ENCODE measurements at regions not wholly inside any gene's neighbourhood (a gene's known extent, or its start where the extent isn't known, plus 50 kb on each side); places are given as distances from the start of the nearest gene placed in this dataset.

DNA sequence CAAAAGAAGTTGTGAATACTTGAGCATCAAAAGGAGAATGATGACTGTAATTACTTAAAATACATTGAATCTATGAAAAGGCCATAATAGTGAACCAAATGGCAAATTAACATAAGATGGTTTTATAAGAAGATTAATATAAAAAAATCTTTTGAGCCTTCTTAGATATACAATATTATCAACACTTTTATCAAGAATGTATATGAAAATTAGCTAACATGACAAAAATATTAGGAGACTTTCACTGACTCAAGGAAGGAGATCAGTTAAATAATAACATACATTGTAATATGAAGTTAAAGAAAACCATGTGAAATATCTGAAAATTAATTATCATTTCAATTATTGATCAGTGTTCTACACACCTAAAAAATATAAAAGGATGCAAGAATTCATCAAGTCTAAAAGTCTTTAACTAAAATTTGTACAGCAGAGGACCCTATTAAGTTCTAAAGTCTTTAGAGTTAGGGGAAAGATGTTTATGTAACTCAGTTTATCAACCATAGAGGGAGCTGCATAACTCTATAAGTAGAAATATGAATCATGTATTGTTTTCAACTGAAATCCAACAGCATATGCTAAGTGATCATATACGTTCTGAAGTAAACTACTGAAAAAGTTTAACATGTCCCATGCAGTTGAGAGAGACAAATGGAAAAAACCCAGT, 756.1 kb upstream of the MIR17HG start:
- 0% methylated on average over 1 of the region's 1 CpG for WGBS (ENCODE audit: insufficient coverage, low coverage, missing lambda C conversion rate)
- Histone ChIP-seq H3K9ac (ENCODE audit: insufficient read depth in 1 of 2, low read depth in 2 of 2, low read length in 2 of 2) (no peak overlapping the region), H3K27ac (ENCODE audit: extremely low read depth, low read depth, low read length) (no peak overlapping the region), H3K27me3 (ENCODE audit: control insufficient read depth in 2 of 2, insufficient read depth in 2 of 2, low read length in 2 of 2) (no peaks in the 10 kb centered on the region), H2AFZ (ENCODE audit: low read depth, low read length) (no peak overlapping the region), H3K4me1 (replicated peaks in 1 of 2; ENCODE audit: control insufficient read depth in 2 of 2, insufficient read depth in 2 of 2, low read length in 2 of 2) (no peaks in the 10 kb centered on the region), H3K9me1 (ENCODE audit: control insufficient read depth, insufficient read depth, low read length) (no peaks in the 10 kb centered on the region), H4K20me1 (replicated peaks; ENCODE audit: control insufficient read depth, insufficient read depth, low read length) (no peaks in the 10 kb centered on the region), H3K79me2 (ENCODE audit: control insufficient read depth, insufficient read depth, low read length) (no peaks in the 10 kb centered on the region), H3K4me2 (ENCODE audit: insufficient read depth, low read length) (no peak overlapping the region), H3K9me3 (replicated peaks; ENCODE audit: control insufficient read depth, insufficient read depth, low read depth, low read length) (no peaks in the 10 kb centered on the region), H3K4me3 (no peak overlapping the region), H3K36me3 (ENCODE audit: control insufficient read depth, insufficient read depth, low read length) (no peaks in the 10 kb centered on the region)
- ChIA-PET CTCF (ENCODE audit: low intra/inter-chr PET ratio) (no interaction called here), POLR2A (interaction anchor here (0.9 to 1.2 kb wide), 2 partner anchors 11 to 37 kb away, joined by 3 read pairs; no protein-coding TSS in a partner anchor)
- in situ Hi-C loops (cut with MboI) (no loop called here), intact Hi-C loops (cut with micrococcal nuclease) (loop anchor here (2.0 kb wide), 1 partner anchor 19 kb away; no protein-coding TSS in a partner anchor)
- peak; percentile 51 for ATAC-seq
- DNase-seq (ENCODE audit: extremely low read depth in 1 of 4, low spot score in 3 of 4): no peak
- no TSS peak for BruUV-seq (replicated peaks)
- no peak for FAIRE-seq
- TF ChIP-seq GTF2E2 (tag; IDR thresholded peaks at IDR 0.05): 0 out of 2 replicates have a peak, but pooled peaks have one; percentile 44
- TF ChIP-seq, protein P1, sequence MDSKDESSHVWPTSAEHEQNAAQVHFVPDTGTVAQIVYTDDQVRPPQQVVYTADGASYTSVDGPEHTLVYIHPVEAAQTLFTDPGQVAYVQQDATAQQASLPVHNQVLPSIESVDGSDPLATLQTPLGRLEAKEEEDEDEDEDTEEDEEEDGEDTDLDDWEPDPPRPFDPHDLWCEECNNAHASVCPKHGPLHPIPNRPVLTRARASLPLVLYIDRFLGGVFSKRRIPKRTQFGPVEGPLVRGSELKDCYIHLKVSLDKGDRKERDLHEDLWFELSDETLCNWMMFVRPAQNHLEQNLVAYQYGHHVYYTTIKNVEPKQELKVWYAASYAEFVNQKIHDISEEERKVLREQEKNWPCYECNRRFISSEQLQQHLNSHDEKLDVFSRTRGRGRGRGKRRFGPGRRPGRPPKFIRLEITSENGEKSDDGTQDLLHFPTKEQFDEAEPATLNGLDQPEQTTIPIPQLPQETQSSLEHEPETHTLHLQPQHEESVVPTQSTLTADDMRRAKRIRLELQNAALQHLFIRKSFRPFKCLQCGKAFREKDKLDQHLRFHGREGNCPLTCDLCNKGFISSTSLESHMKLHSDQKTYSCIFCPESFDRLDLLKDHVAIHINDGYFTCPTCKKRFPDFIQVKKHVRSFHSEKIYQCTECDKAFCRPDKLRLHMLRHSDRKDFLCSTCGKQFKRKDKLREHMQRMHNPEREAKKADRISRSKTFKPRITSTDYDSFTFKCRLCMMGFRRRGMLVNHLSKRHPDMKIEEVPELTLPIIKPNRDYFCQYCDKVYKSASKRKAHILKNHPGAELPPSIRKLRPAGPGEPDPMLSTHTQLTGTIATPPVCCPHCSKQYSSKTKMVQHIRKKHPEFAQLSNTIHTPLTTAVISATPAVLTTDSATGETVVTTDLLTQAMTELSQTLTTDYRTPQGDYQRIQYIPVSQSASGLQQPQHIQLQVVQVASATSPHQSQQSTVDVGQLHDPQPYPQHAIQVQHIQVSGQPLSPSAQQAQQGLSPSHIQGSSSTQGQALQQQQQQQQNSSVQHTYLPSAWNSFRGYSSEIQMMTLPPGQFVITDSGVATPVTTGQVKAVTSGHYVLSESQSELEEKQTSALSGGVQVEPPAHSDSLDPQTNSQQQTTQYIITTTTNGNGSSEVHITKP (IDR thresholded peaks at IDR 0.05; ENCODE audit: partially characterized antibody): no peak
- TF ChIP-seq, protein P2, sequence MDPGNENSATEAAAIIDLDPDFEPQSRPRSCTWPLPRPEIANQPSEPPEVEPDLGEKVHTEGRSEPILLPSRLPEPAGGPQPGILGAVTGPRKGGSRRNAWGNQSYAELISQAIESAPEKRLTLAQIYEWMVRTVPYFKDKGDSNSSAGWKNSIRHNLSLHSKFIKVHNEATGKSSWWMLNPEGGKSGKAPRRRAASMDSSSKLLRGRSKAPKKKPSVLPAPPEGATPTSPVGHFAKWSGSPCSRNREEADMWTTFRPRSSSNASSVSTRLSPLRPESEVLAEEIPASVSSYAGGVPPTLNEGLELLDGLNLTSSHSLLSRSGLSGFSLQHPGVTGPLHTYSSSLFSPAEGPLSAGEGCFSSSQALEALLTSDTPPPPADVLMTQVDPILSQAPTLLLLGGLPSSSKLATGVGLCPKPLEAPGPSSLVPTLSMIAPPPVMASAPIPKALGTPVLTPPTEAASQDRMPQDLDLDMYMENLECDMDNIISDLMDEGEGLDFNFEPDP (CRISPR knock-in tag; IDR thresholded peaks at IDR 0.05): no peak
- TF ChIP-seq RAD21 (CRISPR knock-in tag; conservative IDR thresholded peaks at IDR 0.05 in 1 of 2, IDR thresholded peaks at IDR 0.05 in 1 of 2): 0 out of 4 replicates have a peak, but pooled peaks of 1 of the 2 experiments have one; percentile 4
- TF ChIP-seq ZNF316 (IDR thresholded peaks at IDR 0.05): peak; percentile 87; the same call in 1 of the 2 replicates
- no peak for TF ChIP-seq RBBP5 (IDR thresholded peaks at IDR 0.05; ENCODE audit: borderline replicate concordance, insufficient read depth, low read length, poor library complexity, severe bottlenecking)
- 0 out of 2 replicates have a peak, but pooled peaks have one; percentile 0 for TF ChIP-seq TFAM (CRISPR knock-in tag; conservative IDR thresholded peaks at IDR 0.05)
- no peak for TF ChIP-seq SIN3A (IDR thresholded peaks at IDR 0.05; ENCODE audit: borderline replicate concordance in 2 of 2, control insufficient read depth in 1 of 2, low read depth in 2 of 2, low read length in 2 of 2)
- TF ChIP-seq, protein P3, sequence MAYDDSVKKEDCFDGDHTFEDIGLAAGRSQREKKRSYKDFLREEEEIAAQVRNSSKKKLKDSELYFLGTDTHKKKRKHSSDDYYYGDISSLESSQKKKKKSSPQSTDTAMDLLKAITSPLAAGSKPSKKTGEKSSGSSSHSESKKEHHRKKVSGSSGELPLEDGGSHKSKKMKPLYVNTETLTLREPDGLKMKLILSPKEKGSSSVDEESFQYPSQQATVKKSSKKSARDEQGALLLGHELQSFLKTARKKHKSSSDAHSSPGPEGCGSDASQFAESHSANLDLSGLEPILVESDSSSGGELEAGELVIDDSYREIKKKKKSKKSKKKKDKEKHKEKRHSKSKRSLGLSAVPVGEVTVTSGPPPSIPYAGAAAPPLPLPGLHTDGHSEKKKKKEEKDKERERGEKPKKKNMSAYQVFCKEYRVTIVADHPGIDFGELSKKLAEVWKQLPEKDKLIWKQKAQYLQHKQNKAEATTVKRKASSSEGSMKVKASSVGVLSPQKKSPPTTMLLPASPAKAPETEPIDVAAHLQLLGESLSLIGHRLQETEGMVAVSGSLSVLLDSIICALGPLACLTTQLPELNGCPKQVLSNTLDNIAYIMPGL (CRISPR knock-in tag; IDR thresholded peaks at IDR 0.05): no peak
- TF ChIP-seq, protein P4, sequence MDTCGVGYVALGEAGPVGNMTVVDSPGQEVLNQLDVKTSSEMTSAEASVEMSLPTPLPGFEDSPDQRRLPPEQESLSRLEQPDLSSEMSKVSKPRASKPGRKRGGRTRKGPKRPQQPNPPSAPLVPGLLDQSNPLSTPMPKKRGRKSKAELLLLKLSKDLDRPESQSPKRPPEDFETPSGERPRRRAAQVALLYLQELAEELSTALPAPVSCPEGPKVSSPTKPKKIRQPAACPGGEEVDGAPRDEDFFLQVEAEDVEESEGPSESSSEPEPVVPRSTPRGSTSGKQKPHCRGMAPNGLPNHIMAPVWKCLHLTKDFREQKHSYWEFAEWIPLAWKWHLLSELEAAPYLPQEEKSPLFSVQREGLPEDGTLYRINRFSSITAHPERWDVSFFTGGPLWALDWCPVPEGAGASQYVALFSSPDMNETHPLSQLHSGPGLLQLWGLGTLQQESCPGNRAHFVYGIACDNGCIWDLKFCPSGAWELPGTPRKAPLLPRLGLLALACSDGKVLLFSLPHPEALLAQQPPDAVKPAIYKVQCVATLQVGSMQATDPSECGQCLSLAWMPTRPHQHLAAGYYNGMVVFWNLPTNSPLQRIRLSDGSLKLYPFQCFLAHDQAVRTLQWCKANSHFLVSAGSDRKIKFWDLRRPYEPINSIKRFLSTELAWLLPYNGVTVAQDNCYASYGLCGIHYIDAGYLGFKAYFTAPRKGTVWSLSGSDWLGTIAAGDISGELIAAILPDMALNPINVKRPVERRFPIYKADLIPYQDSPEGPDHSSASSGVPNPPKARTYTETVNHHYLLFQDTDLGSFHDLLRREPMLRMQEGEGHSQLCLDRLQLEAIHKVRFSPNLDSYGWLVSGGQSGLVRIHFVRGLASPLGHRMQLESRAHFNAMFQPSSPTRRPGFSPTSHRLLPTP (IDR thresholded peaks at IDR 0.05; ENCODE audit: borderline replicate concordance, extremely low read depth, insufficient read length): no peak

All from K562 (cell line).